KMS-11 (cell line): ENCODE measurements at regions not wholly inside any gene's neighbourhood (a gene's known extent, or its start where the extent isn't known, plus 50 kb on each side); places are given as distances from the start of the nearest gene placed in this dataset.

Source experiments
- H2AFZ ChIP-seq: fragments of 200-600 bp; sonication (generic); 2 replicates; pipeline ENCODE4 v1.6.1; 2016; ENCODE audit warnings: antibody characterized with exemption, mixed run types, low read depth
- H3K27ac ChIP-seq: fragments of 200-600 bp; sonication (generic); 2 replicates; pipeline ENCODE4 v1.6.1; 2016; ENCODE audit warnings: mild to moderate bottlenecking, mixed run types
- H3K27me3 ChIP-seq: fragments of 200-600 bp; sonication (generic); 2 replicates; pipeline ENCODE4 v1.6.1; 2017; ENCODE audit warnings: mild to moderate bottlenecking, low read depth, mixed run types, moderate library complexity; ENCODE audit not compliant: insufficient read depth
- H3K36me3 ChIP-seq: fragments of 200-600 bp; sonication (generic); 2 replicates; pipeline ENCODE4 v1.6.1; 2017; ENCODE audit warnings: mild to moderate bottlenecking, mixed run types; ENCODE audit not compliant: insufficient read depth
- H3K4me1 ChIP-seq: fragments of 200-600 bp; sonication (generic); 2 replicates; pipeline ENCODE4 v1.6.1; 2016; ENCODE audit warnings: mild to moderate bottlenecking, low read depth, mixed run types; ENCODE audit not compliant: poor library complexity, severe bottlenecking
- H3K4me2 ChIP-seq: fragments of 200-600 bp; sonication (generic); 2 replicates; pipeline ENCODE4 v1.7.0; 2016; ENCODE audit warnings: mild to moderate bottlenecking, mixed run types
- H3K4me3 ChIP-seq: fragments of 200-600 bp; sonication (generic); IDR thresholded peaks from 2 replicates; pipeline ENCODE4 v1.6.1; 2017; ENCODE audit warnings: low read depth, low read length, mixed read lengths; ENCODE audit not compliant: insufficient read depth
- H3K79me2 ChIP-seq: fragments of 200-600 bp; sonication (generic); 2 replicates; pipeline ENCODE4 v1.6.1; 2016; ENCODE audit warnings: low read depth, mixed run types; ENCODE audit not compliant: insufficient read depth
- H3K9ac ChIP-seq: fragments of 200-600 bp; sonication (generic); 2 replicates; pipeline ENCODE4 v1.6.1; 2016; ENCODE audit warnings: mild to moderate bottlenecking, mixed run types
- H4K20me1 ChIP-seq: fragments of 200-600 bp; sonication (generic); 2 replicates; pipeline ENCODE4 v1.6.1; 2016; ENCODE audit warnings: mild to moderate bottlenecking, mixed run types; ENCODE audit not compliant: insufficient read depth
- TF ChIP-seq, protein P1 (sequence below): fragments of 200-600 bp; sonication (generic); conservative IDR thresholded peaks from 2 replicates; pipeline ENCODE4 v1.6.1; 2017; ENCODE audit warnings: low read depth, mild to moderate bottlenecking, antibody characterized with exemption, low read length, moderate library complexity, mixed read lengths

- no peaks in the 10 kb centered on the region for H3K79me2 ChIP-seq
- no peaks in the 10 kb centered on the region for H3K4me1 ChIP-seq
- H2AFZ ChIP-seq = no peak overlapping the region
- no peak overlapping the region for H3K4me3 ChIP-seq
- no peak overlapping the region for H3K4me2 ChIP-seq
- H4K20me1 ChIP-seq = no peaks in the 10 kb centered on the region
- no peaks in the 10 kb centered on the region for H3K36me3 ChIP-seq
- TF ChIP-seq, protein P1, sequence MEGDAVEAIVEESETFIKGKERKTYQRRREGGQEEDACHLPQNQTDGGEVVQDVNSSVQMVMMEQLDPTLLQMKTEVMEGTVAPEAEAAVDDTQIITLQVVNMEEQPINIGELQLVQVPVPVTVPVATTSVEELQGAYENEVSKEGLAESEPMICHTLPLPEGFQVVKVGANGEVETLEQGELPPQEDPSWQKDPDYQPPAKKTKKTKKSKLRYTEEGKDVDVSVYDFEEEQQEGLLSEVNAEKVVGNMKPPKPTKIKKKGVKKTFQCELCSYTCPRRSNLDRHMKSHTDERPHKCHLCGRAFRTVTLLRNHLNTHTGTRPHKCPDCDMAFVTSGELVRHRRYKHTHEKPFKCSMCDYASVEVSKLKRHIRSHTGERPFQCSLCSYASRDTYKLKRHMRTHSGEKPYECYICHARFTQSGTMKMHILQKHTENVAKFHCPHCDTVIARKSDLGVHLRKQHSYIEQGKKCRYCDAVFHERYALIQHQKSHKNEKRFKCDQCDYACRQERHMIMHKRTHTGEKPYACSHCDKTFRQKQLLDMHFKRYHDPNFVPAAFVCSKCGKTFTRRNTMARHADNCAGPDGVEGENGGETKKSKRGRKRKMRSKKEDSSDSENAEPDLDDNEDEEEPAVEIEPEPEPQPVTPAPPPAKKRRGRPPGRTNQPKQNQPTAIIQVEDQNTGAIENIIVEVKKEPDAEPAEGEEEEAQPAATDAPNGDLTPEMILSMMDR = no peak
- H3K9ac ChIP-seq = no peak overlapping the region
- H3K27ac ChIP-seq = no peak overlapping the region
- H3K27me3 ChIP-seq = no peaks in the 10 kb centered on the region
These were observed 196.8 kb downstream of the CBLN1 start for GRCh38 chr16:49084628-49085390.

DNA sequence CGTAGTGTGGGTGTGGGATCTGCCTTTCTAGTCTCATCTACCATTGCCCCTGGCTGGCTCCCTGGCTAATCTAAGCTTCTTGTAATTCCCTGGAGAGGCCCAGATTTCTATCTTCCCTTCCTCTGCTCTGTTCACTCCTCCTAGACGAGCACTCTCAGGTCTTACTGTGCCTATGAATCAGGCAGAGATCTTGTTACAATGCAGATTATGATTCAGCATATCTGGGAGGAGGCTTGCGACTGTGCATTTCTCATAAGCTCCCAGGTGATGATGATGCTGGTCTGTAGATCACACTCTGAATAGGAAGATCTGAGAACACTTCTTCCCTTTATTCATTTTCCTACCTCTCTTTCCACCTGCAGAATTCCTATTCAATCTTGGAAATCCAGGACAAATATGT, 200.1 kb downstream of the CBLN1 start:
- TF ChIP-seq, protein P1 = no peak
- no peak overlapping the region for H3K27ac ChIP-seq
- no peak overlapping the region for H3K4me3 ChIP-seq
- no peaks in the 10 kb centered on the region for H3K79me2 ChIP-seq
- no peaks in the 10 kb centered on the region for H3K36me3 ChIP-seq
- no peak overlapping the region for H3K4me2 ChIP-seq
- no peaks in the 10 kb centered on the region for H3K4me1 ChIP-seq
- H4K20me1 ChIP-seq = no peaks in the 10 kb centered on the region
- no peaks in the 10 kb centered on the region for H3K27me3 ChIP-seq
- H2AFZ ChIP-seq = no peak overlapping the region
- no peak overlapping the region for H3K9ac ChIP-seq

DNA sequence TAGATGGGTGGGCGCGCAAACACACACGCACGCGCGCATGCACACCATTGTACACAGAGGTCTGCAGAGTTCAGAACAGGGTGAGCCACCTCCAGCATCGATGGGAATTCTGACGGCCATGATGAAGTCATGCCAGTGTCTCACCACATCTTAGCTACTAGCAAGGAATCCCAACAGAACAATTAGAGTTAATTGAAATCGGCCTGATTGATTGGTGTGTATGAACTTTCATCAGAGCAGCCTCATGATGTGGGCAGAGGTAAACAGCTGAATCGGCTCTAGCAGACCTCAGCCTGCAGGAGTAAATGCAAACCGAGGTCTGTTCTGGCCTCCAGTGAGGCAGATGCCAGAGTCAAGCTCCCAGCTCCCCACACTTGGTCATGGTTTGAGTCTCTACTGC, 200.6 kb downstream of the CBLN1 start:
- H3K4me2 ChIP-seq = no peak overlapping the region
- no peaks in the 10 kb centered on the region for H3K4me1 ChIP-seq
- no peaks in the 10 kb centered on the region for H4K20me1 ChIP-seq
- no peak overlapping the region for H3K27ac ChIP-seq
- no peaks in the 10 kb centered on the region for H3K36me3 ChIP-seq
- TF ChIP-seq, protein P1 = no peak
- no peak overlapping the region for H3K9ac ChIP-seq
- no peaks in the 10 kb centered on the region for H3K27me3 ChIP-seq
- H3K4me3 ChIP-seq = no peak overlapping the region
- H3K79me2 ChIP-seq = no peaks in the 10 kb centered on the region
- H2AFZ ChIP-seq = no peak overlapping the region

DNA sequence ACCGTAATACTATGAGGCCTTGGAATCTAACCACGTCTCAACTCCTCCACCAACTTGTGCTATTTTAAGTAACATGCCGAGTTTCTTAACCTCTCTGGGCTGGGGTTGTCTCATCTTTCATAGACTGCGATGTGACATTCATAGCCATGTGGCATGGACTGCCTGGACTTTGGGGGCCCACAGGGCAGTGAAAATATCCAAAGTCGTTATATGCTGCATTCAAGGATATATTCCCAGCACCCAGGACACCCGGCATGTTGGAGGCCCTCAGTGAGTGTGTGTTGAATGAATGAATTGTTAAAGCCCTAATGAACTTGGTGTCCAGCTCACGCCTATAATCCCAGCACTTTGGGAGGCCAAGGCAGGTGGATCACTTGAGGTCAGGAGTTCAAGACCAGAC, 203.1 kb downstream of the CBLN1 start:
- H3K36me3 ChIP-seq = no peaks in the 10 kb centered on the region
- no peak overlapping the region for H3K4me2 ChIP-seq
- H3K9ac ChIP-seq = no peak overlapping the region
- no peak overlapping the region for H2AFZ ChIP-seq
- H3K27ac ChIP-seq = no peak overlapping the region
- no peaks in the 10 kb centered on the region for H3K79me2 ChIP-seq
- H3K27me3 ChIP-seq = no peaks in the 10 kb centered on the region
- H3K4me3 ChIP-seq = no peak overlapping the region
- TF ChIP-seq, protein P1 = no peak
- no peaks in the 10 kb centered on the region for H4K20me1 ChIP-seq
- no peaks in the 10 kb centered on the region for H3K4me1 ChIP-seq
